HCT116 (cell line): ENCODE measurements at regions not wholly inside any gene's neighbourhood (a gene's known extent, or its start where the extent isn't known, plus 50 kb on each side); places are given as distances from the start of the nearest gene placed in this dataset.

Experiments used
- ATAC-seq: fragments of 200-7000 bp; cut with Tn5 transposase; 2 replicates; pipeline ENCODE4 v1.9.1; 2020; ENCODE audit warnings: mild to moderate bottlenecking, moderate library complexity
- BruUV-seq: library from RNA; stranded (reverse); fragments of 400-500 nt; replicated peaks from 2 replicates; lab custom pipeline; 2021; lab: Mats Ljungman, UMichigan
- CTCF ChIA-PET: fragments of 300-600 bp; sonication (Branson Sonifier 250); formaldehyde crosslinking; loops from one replicate; lab custom pipeline; 2021; ENCODE audit warnings: antibody characterized with exemption; lab: Charles Lee
- POLR2A ChIA-PET: fragments of 300-600, 350-600 bp; sonication (Branson Sonifier 250); formaldehyde crosslinking; loops from one replicate; lab custom pipeline; 2021; ENCODE audit warnings: antibody characterized with exemption; lab: Charles Lee
- RAD21 ChIA-PET, 2 experiments: fragments of 300-600 bp; sonication (Branson Sonifier 250); formaldehyde crosslinking; loops; one replicate each; lab custom pipeline; 2023; ENCODE audit warnings: low total read pairs in 2 of 2; ENCODE audit not compliant: uncharacterized antibody in 2 of 2, unreplicated experiment in 2 of 2, low non-redundant PET in 1 of 2; lab: Charles Lee
- DNase-seq: peaks from one replicate; pipeline ENCODE4 v3.0.0-alpha.2; 2010; ENCODE audit warnings: low read depth, low spot score
- H2AFZ ChIP-seq: fragments of 200-600 bp; shearing (Covaris generic), sonication (generic); 2 replicates; pipeline ENCODE4 v1.6.1; 2017; ENCODE audit warnings: low read depth, mixed run types, mixed read lengths, antibody characterized with exemption, low read length; ENCODE audit not compliant: poor library complexity, severe bottlenecking
- H3K27ac ChIP-seq: 2 replicates; pipeline ENCODE4 v1.5.1; 2012; ENCODE audit warnings: low read depth, low read length
- H3K27me3 ChIP-seq: fragments of 200-600 bp; sonication (generic); 2 replicates; pipeline ENCODE4 v1.6.1; 2016; ENCODE audit warnings: mixed run types, low read length, mixed read lengths; ENCODE audit not compliant: insufficient read depth
- H3K36me3 ChIP-seq, 2 experiments: fragments of 200-500 bp in 1 of 2; fragments of 200-600 bp in 1 of 2; sonication (Bioruptor generic) in 1 of 2; sonication (generic) in 1 of 2; 2 replicates each; pipeline versions ENCODE4 v1.5.1 to v1.6.1; 2014 to 2016; ENCODE audit warnings: low read length in 2 of 2, inconsistent platforms in 1 of 2, mixed read lengths in 1 of 2, mixed run types in 1 of 2; ENCODE audit not compliant: insufficient read depth in 2 of 2, control insufficient read depth in 1 of 2
- H3K4me1 ChIP-seq, 2 experiments: fragments of 200-600 bp in 1 of 2; sonication (generic) in 1 of 2; 2 replicates each; pipeline versions ENCODE4 v1.5.1 to v1.6.1; 2012 to 2017; ENCODE audit warnings: low read length in 2 of 2, inconsistent platforms in 1 of 2, mild to moderate bottlenecking in 1 of 2, mixed read lengths in 1 of 2, mixed run types in 1 of 2, moderate library complexity in 1 of 2; ENCODE audit not compliant: insufficient read depth in 2 of 2, control insufficient read depth in 1 of 2
- H3K4me2 ChIP-seq: fragments of 200-600 bp; sonication (generic); 2 replicates; pipeline ENCODE4 v1.6.1; 2017; ENCODE audit warnings: mixed run types, low read length, mixed read lengths
- H3K4me3 ChIP-seq, 2 experiments: fragments of 200-600 bp in 1 of 2; sonication (generic) in 1 of 2; replicated peaks in 1 of 2; 2 replicates each; pipeline ENCODE4 v1.5.1; 2011 to 2016; ENCODE audit warnings: low read length in 2 of 2, control low read depth in 1 of 2, low read depth in 1 of 2, mild to moderate bottlenecking in 1 of 2, mixed read lengths in 1 of 2, mixed run types in 1 of 2
- H3K79me2 ChIP-seq: fragments of 200-600 bp; sonication (generic); 2 replicates; pipeline ENCODE4 v1.6.1; 2017; ENCODE audit warnings: mild to moderate bottlenecking, mixed run types, low read length, moderate library complexity, mixed read lengths; ENCODE audit not compliant: insufficient read depth
- H3K9ac ChIP-seq: fragments of 200-600 bp; sonication (generic); 2 replicates; pipeline ENCODE4 v1.6.1; 2016; ENCODE audit warnings: low read length, mixed read lengths
- H3K9me2 ChIP-seq: fragments of 200-600 bp; sonication (generic), shearing (Covaris generic); 2 replicates; pipeline ENCODE4 v1.6.1; 2017; ENCODE audit warnings: mixed run types, mild to moderate bottlenecking, moderate library complexity; ENCODE audit not compliant: insufficient read depth
- H3K9me3 ChIP-seq, 2 experiments: fragments of 200-500 bp in 1 of 2; fragments of 200-600 bp in 1 of 2; sonication (Bioruptor generic) in 1 of 2; sonication (generic) in 1 of 2; 2 replicates each; pipeline ENCODE4 v1.6.1; 2014 to 2017; ENCODE audit warnings: low read length in 2 of 2, mixed read lengths in 2 of 2, inconsistent platforms in 1 of 2, low read depth in 1 of 2, mild to moderate bottlenecking in 1 of 2, mixed run types in 1 of 2, moderate library complexity in 1 of 2; ENCODE audit not compliant: control insufficient read depth in 1 of 2, insufficient read depth in 1 of 2
- H4K20me1 ChIP-seq: fragments of 200-600 bp; sonication (generic), shearing (Covaris generic); 2 replicates; pipeline ENCODE4 v1.6.1; 2017; ENCODE audit warnings: mixed run types, mild to moderate bottlenecking, moderate library complexity; ENCODE audit not compliant: insufficient read depth
- CEBPB ChIP-seq: IDR thresholded peaks from 2 replicates; pipeline ENCODE4 v1.6.1; 2012; ENCODE audit warnings: low read depth
- EGR1 ChIP-seq: IDR thresholded peaks from 2 replicates; pipeline ENCODE4 v1.6.1; 2012; ENCODE audit warnings: low read depth
- ELF1 ChIP-seq: IDR thresholded peaks from 2 replicates; pipeline ENCODE4 v1.6.1; 2012; ENCODE audit warnings: low read depth, borderline replicate concordance
- EZH2 ChIP-seq: fragments of 200-600 bp; sonication (generic); IDR thresholded peaks from 2 replicates; pipeline ENCODE4 v1.6.1; 2017; ENCODE audit warnings: antibody characterized with exemption, mixed run types
- EZH2phosphoT487 ChIP-seq: fragments of 200-600 bp; IDR thresholded peaks from 2 replicates; pipeline ENCODE4 v1.6.1; 2018; ENCODE audit warnings: antibody characterized with exemption, borderline replicate concordance
- JUND ChIP-seq: IDR thresholded peaks from 2 replicates; pipeline ENCODE4 v1.6.1; 2012
- POLR2A ChIP-seq: IDR thresholded peaks from 2 replicates; pipeline ENCODE4 v1.7.0; 2011; ENCODE audit warnings: borderline replicate concordance; ENCODE audit not compliant: insufficient read depth, insufficient read length; ENCODE audit errors: extremely low read depth
- POLR2AphosphoS5 ChIP-seq: IDR thresholded peaks from 2 replicates; pipeline ENCODE4 v1.6.1; 2011; ENCODE audit warnings: mild to moderate bottlenecking, low read depth, low read length, moderate library complexity
- RAD21 ChIP-seq: IDR thresholded peaks from 2 replicates; pipeline ENCODE4 v1.6.1; 2012; ENCODE audit warnings: low read depth, mild to moderate bottlenecking
- SIN3A ChIP-seq: IDR thresholded peaks from 2 replicates; pipeline ENCODE4 v1.6.1; 2012; ENCODE audit warnings: low read depth
- SRF ChIP-seq: IDR thresholded peaks from 2 replicates; pipeline ENCODE4 v1.6.1; 2012; ENCODE audit warnings: low read depth
- YY1 ChIP-seq: IDR thresholded peaks from 2 replicates; pipeline ENCODE4 v1.6.1; 2011; ENCODE audit warnings: low read length, low read depth, moderate library complexity, mild to moderate bottlenecking; ENCODE audit not compliant: insufficient replicate concordance; ENCODE audit errors: extremely low read depth
- ZNF274 ChIP-seq: fragments of 200-500 bp; sonication (Bioruptor generic); IDR thresholded peaks from 2 replicates; pipeline ENCODE4 v1.6.1; 2014; ENCODE audit warnings: mild to moderate bottlenecking, low read depth, low read length, inconsistent platforms
- intact Hi-C: fragments of 100-400 bp; cut with micrococcal nuclease; formaldehyde crosslinking; loops from 2 replicates; pipeline ENCODE4 v1.10.0; 2022
- TF ChIP-seq, protein P1 (sequence below): IDR thresholded peaks from 2 replicates; pipeline ENCODE4 v1.6.1; 2012
- TF ChIP-seq, protein P2 (sequence below): IDR thresholded peaks from 2 replicates; pipeline ENCODE4 v1.6.1; 2012; ENCODE audit warnings: low read depth
- TF ChIP-seq, protein P3 (sequence below): IDR thresholded peaks from 2 replicates; pipeline ENCODE4 v1.6.1; 2011; ENCODE audit warnings: mild to moderate bottlenecking, low read length, moderate library complexity; ENCODE audit not compliant: insufficient replicate concordance; ENCODE audit errors: extremely low read depth

DNA sequence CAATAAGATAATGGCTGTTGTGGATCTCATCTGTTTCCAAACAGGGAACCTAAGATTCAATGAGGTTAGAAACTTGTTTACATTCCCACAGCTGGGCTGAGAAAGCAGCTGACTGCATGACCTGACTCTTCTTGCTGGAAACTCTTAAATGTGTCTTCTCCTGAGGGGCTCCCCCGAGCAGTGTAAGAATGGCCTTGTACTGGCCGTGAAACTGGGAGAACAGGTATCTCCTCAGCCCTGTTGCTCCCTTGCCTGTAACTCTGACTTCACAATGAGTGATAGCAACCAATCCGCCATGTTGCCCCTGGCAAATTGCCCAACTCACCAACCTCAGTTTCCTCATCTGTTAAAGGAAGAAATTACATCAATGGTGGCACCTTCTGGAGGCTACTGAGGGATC, 59.1 kb upstream of the CCL2 start:
- H3K9me3 ChIP-seq, result no peaks in the 10 kb centered on the region; a peak in 1 of 4 replicates
- no peak overlapping the region for H3K4me3 ChIP-seq
- H3K27me3 ChIP-seq, result no peaks in the 10 kb centered on the region
- H3K27ac ChIP-seq, result no peak overlapping the region
- no peaks in the 10 kb centered on the region for H3K9me2 ChIP-seq
- no peaks in the 10 kb centered on the region for H3K4me1 ChIP-seq
- no peaks in the 10 kb centered on the region for H3K36me3 ChIP-seq
- ChIA-PET CTCF (interaction anchor here (1.0 kb wide), 1 partner anchor 166 kb away, joined by 7 read pairs; no protein-coding TSS in a partner anchor), RAD21 (no interaction called here), POLR2A (no interaction called here)
- no TSS peak for BruUV-seq
- H3K9ac ChIP-seq, result no peak overlapping the region
- intact Hi-C loops, result no loop called here
- ATAC-seq, result no peak
- H3K79me2 ChIP-seq, result no peaks in the 10 kb centered on the region
- no peak for TF ChIP-seq EZH2
- no peak for TF ChIP-seq JUND
- TF ChIP-seq POLR2AphosphoS5, result no peak
- TF ChIP-seq YY1, result no peak
- no peak for TF ChIP-seq CEBPB
- no peak for TF ChIP-seq SRF
- TF ChIP-seq, protein P1, sequence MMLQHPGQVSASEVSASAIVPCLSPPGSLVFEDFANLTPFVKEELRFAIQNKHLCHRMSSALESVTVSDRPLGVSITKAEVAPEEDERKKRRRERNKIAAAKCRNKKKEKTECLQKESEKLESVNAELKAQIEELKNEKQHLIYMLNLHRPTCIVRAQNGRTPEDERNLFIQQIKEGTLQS, result no peak
- no peak for TF ChIP-seq POLR2A
- H3K4me2 ChIP-seq, result no peak overlapping the region
- no peak overlapping the region for H2AFZ ChIP-seq
- H4K20me1 ChIP-seq, result no peaks in the 10 kb centered on the region; the same call in 1 of the 2 replicates
- DNase-seq, result no peak

DNA sequence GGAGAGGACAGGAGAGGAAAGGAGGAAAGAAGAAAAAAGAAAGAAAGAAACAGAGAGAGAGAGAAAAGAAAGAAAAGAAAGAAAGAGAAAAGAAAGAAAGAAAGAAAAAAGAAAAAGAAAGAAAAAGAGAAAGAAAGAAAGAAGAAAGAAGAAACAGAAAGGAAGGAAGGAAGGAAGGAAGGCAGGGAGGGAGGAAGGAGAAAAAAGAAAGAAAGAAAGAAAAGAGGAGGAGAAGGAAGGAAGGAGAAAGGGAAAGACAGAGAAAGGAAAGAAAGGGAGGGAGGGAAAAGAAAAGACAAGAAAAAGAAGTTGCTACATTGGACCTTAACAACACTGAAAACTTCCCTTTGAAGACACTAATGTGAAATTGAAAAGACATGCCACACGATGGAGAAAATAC, 56.6 kb upstream of the CCL2 start:
- DNase-seq, result no peak
- ATAC-seq, result no peak
- Histone ChIP-seq H3K27ac (no peak overlapping the region), H3K4me1 (no peaks in the 10 kb centered on the region), H3K36me3 (no peaks in the 10 kb centered on the region), H3K4me3 (no peak overlapping the region), H2AFZ (no peak overlapping the region), H3K4me2 (no peak overlapping the region), H3K9me2 (no peaks in the 10 kb centered on the region), H3K79me2 (no peaks in the 10 kb centered on the region), H3K9me3 (no peaks in the 10 kb centered on the region; a peak in 1 of 4 replicates), H3K9ac (no peak overlapping the region), H3K27me3 (no peaks in the 10 kb centered on the region), H4K20me1 (no peaks in the 10 kb centered on the region; the same call in 1 of the 2 replicates)
- CTCF ChIA-PET, result interaction anchor here (1.3 kb wide), 1 partner anchor 163 kb away, joined by 9 read pairs; no protein-coding TSS in a partner anchor
- RAD21 ChIA-PET, result no interaction called here
- POLR2A ChIA-PET, result no interaction called here
- BruUV-seq, result no TSS peak
- intact Hi-C loops, result no loop called here
- no peak for TF ChIP-seq RAD21
- TF ChIP-seq EZH2, result no peak
- TF ChIP-seq POLR2AphosphoS5, result no peak
- no peak for TF ChIP-seq SIN3A
- TF ChIP-seq, protein P2, sequence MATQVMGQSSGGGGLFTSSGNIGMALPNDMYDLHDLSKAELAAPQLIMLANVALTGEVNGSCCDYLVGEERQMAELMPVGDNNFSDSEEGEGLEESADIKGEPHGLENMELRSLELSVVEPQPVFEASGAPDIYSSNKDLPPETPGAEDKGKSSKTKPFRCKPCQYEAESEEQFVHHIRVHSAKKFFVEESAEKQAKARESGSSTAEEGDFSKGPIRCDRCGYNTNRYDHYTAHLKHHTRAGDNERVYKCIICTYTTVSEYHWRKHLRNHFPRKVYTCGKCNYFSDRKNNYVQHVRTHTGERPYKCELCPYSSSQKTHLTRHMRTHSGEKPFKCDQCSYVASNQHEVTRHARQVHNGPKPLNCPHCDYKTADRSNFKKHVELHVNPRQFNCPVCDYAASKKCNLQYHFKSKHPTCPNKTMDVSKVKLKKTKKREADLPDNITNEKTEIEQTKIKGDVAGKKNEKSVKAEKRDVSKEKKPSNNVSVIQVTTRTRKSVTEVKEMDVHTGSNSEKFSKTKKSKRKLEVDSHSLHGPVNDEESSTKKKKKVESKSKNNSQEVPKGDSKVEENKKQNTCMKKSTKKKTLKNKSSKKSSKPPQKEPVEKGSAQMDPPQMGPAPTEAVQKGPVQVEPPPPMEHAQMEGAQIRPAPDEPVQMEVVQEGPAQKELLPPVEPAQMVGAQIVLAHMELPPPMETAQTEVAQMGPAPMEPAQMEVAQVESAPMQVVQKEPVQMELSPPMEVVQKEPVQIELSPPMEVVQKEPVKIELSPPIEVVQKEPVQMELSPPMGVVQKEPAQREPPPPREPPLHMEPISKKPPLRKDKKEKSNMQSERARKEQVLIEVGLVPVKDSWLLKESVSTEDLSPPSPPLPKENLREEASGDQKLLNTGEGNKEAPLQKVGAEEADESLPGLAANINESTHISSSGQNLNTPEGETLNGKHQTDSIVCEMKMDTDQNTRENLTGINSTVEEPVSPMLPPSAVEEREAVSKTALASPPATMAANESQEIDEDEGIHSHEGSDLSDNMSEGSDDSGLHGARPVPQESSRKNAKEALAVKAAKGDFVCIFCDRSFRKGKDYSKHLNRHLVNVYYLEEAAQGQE, result no peak
- TF ChIP-seq ZNF274, result no peak
- no peak for TF ChIP-seq EZH2phosphoT487
- no peak for TF ChIP-seq SRF
- TF ChIP-seq EGR1, result no peak
- TF ChIP-seq, protein P3, sequence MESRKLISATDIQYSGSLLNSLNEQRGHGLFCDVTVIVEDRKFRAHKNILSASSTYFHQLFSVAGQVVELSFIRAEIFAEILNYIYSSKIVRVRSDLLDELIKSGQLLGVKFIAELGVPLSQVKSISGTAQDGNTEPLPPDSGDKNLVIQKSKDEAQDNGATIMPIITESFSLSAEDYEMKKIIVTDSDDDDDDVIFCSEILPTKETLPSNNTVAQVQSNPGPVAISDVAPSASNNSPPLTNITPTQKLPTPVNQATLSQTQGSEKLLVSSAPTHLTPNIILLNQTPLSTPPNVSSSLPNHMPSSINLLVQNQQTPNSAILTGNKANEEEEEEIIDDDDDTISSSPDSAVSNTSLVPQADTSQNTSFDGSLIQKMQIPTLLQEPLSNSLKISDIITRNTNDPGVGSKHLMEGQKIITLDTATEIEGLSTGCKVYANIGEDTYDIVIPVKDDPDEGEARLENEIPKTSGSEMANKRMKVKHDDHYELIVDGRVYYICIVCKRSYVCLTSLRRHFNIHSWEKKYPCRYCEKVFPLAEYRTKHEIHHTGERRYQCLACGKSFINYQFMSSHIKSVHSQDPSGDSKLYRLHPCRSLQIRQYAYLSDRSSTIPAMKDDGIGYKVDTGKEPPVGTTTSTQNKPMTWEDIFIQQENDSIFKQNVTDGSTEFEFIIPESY, result no peak
- no peak for TF ChIP-seq POLR2A
- no peak for TF ChIP-seq ELF1
